ENCODE measurements at regions not wholly inside any gene's neighbourhood (a gene's known extent, or its start where the extent isn't known, plus 50 kb on each side); places are given as distances from the start of the nearest gene placed in this dataset.

DNA sequence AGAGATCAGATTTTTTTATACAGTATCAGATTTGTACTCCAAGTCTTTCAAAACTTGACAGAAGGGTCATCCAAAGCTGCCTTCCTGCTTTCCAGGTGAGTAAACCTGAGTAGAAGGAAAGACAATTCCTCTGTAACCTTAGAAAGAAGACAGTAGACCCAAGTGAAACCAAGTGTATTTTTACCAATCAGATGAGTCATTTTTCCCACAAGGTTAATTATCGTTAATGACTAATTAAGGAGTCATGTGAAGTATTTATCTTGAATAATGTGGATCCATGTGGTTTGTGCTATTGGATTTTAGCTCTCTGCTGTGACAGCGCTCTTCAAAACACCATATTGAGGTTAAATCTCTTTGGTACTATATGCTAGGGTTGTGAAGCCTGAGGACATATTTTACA lies 74.0 kb upstream of the PELI2 start:
- TF ChIP-seq, protein P1, sequence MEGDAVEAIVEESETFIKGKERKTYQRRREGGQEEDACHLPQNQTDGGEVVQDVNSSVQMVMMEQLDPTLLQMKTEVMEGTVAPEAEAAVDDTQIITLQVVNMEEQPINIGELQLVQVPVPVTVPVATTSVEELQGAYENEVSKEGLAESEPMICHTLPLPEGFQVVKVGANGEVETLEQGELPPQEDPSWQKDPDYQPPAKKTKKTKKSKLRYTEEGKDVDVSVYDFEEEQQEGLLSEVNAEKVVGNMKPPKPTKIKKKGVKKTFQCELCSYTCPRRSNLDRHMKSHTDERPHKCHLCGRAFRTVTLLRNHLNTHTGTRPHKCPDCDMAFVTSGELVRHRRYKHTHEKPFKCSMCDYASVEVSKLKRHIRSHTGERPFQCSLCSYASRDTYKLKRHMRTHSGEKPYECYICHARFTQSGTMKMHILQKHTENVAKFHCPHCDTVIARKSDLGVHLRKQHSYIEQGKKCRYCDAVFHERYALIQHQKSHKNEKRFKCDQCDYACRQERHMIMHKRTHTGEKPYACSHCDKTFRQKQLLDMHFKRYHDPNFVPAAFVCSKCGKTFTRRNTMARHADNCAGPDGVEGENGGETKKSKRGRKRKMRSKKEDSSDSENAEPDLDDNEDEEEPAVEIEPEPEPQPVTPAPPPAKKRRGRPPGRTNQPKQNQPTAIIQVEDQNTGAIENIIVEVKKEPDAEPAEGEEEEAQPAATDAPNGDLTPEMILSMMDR (IDR thresholded peaks at IDR 0.05; ENCODE audit: low read depth, low read length, missing control alignments): no peak
- no peak overlapping the region for H3K4me3 ChIP-seq (replicated peaks; ENCODE audit: low read depth, low read length)
- DNase-seq (ENCODE audit: extremely low read depth, low read depth): no peak

DNA sequence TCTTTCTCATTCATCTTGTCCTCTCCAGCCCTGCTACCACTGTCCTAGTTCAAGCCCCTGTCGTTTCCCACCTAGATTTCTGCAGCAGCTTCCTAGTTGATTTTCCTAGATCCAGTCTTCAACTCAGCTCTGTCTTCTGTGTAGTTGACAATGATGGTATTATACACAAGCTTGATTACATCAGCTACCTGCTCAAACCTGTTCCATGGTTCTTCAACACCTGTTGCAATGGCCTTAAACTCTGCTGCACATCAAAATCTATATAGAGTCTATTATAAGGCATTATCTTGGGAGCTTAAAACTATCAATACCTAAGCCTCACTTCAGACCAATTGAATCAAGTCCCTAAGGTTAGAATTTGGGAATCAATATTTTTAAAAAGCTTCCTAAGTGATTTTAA lies 71.7 kb upstream of the PELI2 start:
- no peak overlapping the region for H3K4me3 ChIP-seq (replicated peaks; ENCODE audit: low read depth, low read length)
- TF ChIP-seq, protein P1 (IDR thresholded peaks at IDR 0.05; ENCODE audit: low read depth, low read length, missing control alignments): no peak
- no peak for DNase-seq (ENCODE audit: extremely low read depth, low read depth)

DNA sequence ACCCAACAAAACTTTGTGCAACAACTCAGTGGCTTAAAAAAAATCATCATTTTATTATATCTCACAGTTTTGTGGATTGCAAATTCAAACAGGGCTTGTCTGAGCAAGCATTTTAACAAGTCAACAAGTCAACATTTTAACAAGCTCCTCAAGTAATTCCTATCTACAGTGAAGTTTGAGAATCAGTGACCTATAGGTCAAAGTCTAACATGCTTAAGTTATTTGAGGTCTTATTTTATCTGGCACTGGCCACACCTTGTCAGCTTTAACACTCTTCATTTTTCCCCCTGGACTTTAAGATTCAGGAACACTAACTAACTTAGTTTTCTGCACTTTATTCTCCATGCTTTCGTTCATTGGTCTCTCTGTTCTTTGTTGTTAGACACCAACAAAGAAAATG lies 71.2 kb upstream of the PELI2 start:
- no peak for DNase-seq (ENCODE audit: extremely low read depth, low read depth)
- TF ChIP-seq, protein P1 (IDR thresholded peaks at IDR 0.05; ENCODE audit: low read depth, low read length, missing control alignments): no peak
- H3K4me3 ChIP-seq (replicated peaks; ENCODE audit: low read depth, low read length): no peak overlapping the region

DNA sequence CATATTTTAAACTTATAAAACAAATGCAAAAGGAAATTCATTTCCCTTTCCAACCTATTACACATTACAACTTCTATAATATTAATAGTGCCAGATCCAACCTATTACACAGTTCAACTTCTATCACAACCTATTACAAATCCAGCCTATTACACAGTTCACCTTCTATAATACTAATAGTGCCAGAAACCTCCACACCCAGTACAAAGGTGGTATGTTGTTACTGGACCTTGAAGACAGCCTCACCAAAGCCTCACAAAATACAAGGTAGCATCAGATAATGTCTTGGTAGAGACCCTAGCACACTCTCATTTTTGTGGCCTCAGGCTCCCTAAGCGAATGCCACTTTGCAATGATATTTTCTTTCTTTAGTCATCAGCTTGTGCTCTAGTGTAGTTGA lies 68.7 kb upstream of the PELI2 start:
- TF ChIP-seq, protein P1 (IDR thresholded peaks at IDR 0.05; ENCODE audit: low read depth, low read length, missing control alignments): no peak
- no peak for DNase-seq (ENCODE audit: extremely low read depth, low read depth)
- no peak overlapping the region for H3K4me3 ChIP-seq (replicated peaks; ENCODE audit: low read depth, low read length)

DNA sequence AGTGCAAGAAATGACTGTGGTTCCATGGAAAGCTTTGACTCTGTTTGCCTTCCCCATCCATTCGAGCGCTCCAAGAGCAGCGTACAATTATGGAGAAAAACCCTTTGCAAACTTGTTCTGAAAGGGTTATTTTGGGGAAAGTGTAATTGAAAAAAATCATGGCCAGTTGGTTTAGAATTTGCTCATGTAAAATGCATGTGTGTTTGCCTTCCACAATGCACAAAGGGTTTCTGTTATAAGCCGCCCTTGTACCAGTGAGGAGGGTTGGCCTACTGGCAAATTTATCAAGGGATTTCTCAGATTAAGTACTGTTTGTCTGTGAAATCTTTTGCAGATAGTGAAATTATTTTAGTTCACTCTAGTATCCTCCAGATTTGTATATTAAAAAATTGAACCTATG lies 62.7 kb upstream of the PELI2 start:
- no peak overlapping the region for H3K4me3 ChIP-seq (replicated peaks; ENCODE audit: low read depth, low read length)
- no peak for DNase-seq (ENCODE audit: extremely low read depth, low read depth)
- TF ChIP-seq, protein P1 (IDR thresholded peaks at IDR 0.05; ENCODE audit: low read depth, low read length, missing control alignments): no peak

DNA sequence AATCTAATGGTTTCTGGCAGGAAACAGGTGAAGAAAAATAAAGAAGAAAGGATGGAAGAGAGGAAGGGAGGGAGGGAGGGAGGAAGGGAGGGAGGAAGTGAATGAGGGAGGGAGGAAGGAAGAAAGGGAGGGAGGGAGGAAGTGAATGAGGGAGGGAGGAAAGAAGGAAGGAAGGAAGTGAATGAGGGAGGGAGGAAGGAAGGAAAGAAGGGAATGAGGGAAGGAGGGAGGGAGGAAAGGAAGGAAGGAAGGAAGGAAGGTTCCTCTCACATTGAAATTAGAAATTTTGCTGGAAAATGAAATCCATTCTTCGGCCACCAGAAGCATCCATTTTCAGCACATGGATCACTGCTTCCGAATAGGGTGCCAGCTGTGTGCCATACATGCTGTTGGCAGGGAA lies 62.2 kb upstream of the PELI2 start:
- H3K4me3 ChIP-seq (replicated peaks; ENCODE audit: low read depth, low read length): no peak overlapping the region
- TF ChIP-seq, protein P1 (IDR thresholded peaks at IDR 0.05; ENCODE audit: low read depth, low read length, missing control alignments): no peak
- DNase-seq (ENCODE audit: extremely low read depth, low read depth): no peak

DNA sequence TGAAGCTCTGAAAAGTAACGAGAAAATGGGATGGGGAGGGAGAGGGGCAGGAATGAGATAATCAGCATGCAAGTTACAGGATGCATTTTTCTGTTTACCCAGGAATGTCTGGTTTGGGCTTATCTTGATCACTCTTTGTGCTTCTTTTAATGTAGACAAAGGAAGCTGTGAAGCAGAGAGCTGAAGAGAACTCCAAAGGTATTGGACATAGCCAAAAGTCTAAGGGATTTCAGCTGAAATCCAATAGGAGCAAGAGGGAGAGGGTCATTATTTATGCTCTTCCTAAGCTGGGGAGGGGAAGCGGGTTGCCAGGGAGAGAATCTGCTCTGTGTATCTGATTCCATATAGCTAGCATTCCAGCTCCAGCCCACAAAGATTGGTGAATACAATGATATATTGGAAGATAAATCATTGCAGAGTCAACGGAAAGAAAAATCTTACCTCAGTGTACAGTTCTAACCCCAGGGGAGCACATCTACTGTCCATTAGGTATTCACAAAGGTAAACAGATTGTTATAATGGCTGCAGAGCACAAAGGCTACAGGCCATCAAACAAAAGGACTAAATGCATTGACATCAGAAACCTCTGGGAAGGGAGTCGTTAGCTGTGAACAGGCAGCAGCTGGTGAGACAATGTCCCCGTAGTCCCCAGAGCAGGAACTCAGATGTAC lies 61.0 kb upstream of the PELI2 start:
- no peak for DNase-seq (ENCODE audit: extremely low read depth, low read depth)
- TF ChIP-seq, protein P1 (IDR thresholded peaks at IDR 0.05; ENCODE audit: low read depth, low read length, missing control alignments): no peak
- no peak overlapping the region for H3K4me3 ChIP-seq (replicated peaks; ENCODE audit: low read depth, low read length)

All from HFF-Myc (cell line).